Anterior cingulate cortex (tissue), 58 donors: ENCODE measurements at regions not wholly inside any gene's neighbourhood (a gene's known extent, or its start where the extent isn't known, plus 50 kb on each side); places are given as distances from the start of the nearest gene placed in this dataset.

Experiments
- DNase-seq, 58 donors: peaks; one replicate each; lab custom pipeline; 2025; lab: John Stamatoyannopoulos, UW

DNA sequence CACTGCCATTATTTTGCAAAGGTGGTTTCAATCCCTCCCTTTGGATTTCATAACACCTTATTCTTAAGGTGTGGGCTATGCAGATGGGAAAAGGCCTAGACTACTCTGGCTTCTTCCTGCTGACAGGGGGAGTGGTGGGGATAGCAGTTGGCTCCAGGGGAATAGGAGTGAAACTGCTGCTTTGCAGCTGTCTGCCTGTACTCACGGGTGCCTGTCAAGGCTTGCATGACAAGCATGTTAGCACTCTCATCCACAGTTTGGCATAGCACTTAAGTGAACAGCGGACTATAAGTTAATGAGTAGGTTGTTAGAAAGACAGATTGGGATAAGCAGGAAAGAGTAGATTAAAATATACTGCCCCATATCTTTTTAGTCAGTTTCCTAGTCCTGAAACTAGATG lies 287.5 kb upstream of the DAB1 start:
- DNase-seq: no peak

DNA sequence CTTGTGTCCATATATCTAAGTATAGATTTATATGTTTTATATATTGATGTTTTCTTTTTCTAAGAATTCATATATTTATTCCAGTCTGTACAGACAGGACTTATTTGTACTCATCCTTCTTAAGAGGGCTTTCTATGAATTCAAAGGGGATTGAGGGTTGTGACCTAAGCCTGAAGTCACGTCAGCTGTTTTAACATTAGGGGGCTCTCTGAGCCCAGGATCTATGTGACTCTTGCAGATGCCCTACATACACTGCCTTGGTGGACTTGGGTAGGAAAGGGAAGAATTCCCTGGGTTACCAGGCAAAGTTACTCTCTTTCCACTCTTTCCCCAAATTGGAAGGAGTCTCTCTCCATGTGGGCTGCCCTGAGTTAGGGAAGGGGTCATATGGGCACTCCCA lies 283.8 kb upstream of the DAB1 start:
- no peak for DNase-seq

DNA sequence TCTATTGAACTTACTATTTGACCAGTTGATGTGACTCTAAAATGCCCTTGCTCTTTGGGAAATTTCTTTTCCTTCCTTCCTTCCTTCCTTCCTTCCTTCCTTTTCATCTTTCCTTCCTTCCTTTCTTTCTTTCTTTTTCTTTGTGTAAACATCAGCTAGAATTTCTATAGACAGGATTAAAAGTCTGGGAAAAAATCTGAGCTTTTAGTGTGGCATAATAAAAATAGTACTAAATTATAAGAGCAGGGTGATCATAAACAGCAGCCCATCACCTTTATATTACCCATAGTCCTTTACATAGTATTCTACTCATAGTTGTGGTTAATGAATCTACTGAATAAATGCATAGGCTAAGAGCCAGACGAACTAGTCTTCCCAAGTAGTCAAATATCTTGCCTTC lies 281.0 kb upstream of the DAB1 start:
- DNase-seq: no peak

DNA sequence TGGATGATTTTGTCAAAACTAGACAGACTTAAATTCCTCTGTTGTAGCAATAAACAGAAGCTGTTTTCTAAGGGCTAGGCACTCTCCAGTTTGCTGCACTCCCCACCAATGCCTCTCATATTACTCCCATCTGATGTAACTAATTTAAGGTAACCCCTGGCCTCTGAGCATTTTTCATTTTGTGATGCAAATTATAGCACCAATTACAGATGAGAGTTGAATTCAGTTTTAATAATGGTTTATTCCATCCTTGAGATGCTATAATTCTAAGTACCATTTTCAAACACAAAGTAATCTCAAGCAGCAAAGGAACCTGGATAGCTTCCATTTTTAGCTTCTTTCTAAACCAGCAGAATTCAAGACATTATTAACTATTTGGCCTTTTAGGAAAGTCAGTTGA lies 280.4 kb upstream of the DAB1 start:
- DNase-seq: no peak

DNA sequence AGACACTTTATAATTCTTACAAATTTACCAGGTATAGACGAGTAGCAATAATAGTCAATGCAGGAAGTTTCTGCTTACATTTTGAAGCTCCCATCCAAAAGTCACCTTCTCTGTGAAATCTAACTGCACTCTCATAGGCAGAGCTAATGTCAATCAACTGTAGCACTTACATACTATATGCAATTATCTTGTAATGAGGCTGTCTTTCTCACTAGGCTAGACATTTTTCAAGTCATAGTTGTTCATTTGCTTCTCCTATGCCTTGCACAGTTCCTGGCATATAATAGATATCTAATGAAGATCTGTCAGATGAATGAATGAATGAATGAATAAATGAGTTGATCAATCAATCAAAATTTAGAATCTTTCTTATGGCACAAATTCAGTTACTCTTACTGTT lies 273.0 kb upstream of the DAB1 start:
- DNase-seq: no peak

DNA sequence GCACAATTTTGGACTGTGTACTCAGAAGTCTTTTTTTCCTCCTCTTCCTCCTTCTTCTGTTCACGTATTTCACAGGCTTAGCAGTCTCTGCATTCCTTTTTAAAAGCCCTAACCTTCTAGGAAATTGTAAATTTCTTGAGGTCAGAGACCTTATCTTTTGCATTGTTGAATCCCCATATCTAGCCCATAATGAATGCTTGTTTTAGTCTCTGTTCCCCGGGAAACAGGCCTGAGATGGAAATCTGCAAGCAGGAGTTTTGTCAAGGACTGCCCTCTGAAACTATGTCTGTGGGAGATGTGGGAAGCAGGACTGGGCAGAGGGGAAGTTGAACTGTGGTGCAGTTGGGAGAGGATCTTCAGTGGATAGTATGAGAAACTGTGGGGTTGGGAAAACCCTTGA lies 272.2 kb upstream of the DAB1 start:
- DNase-seq: no peak

DNA sequence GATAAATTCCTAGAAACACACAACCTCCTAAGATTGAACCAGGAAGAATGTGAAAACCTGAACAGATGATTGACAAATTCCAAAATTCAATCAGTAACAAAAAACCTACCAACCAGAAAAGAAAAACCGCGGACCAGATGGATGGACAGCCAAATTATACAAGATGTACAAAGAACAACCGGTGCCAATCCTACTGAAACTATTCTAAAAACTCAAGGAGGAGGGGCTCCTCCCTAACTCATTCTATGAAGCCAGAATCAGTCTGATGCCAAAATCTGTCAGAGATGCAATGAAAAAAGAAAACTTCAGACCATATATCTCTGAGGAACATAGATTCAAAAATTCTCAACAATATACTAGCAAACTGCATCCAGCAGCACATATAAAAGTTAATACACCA lies 262.4 kb upstream of the DAB1 start:
- no peak for DNase-seq

DNA sequence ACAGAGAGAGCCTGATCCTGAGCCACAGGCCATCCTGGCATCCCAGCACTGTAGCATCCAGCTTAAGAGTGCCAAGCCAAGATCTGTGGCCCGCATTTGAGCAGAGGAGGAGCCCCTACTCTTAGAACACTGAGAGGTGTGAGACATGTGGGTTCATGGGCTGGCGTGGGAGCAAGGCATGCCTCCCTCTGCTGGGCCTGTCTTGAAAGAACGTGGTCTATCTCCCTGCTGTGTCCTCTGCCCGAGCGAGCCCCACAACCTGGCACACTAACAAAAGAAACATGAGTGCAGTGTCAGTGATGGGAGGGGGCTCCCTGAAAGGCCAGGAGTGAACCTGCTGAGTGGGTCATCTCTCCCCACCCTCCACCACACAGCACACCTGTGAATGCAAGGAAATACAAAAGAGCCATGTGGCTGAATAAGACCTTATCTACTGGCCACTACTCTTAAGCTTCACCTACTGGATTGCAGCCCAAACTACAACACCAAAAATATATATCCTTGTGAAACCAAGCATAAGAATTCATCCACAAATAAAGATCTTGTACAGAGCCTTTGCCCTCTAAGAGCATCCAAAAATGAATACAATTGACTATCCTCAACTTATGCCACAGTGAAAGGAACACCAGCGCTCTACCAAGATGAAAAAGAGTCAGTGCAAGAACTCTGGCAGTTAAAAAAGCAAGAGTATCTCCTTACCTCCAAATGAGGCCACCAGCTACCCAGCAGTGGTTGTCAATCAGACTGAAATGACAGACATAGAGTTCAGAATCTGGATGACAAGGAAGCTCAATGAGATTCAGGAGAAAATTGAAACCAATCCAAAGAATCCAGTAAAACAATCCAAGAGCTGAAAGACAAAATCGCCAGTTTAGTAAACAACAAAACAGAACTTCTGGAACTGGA lies 259.4 kb upstream of the DAB1 start:
- DNase-seq: no peak

DNA sequence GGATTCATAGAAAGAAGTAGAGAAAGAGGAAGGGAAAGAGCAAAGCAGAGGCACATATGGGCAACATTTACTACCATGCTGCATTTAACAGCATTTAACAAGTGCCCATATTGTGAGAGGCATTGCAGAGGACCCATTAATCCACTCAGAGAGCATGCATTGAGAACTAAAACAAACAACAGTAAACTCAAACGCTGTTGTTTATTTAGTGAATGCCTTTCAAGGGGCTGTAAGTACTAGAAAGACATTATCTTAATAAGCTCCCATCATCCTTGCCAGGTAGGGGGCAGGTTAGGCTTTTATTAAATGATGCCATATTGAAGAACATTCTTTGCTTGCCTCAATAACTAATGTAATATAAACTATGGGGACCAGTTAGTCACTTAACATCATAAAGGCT lies 254.3 kb upstream of the DAB1 start:
- no peak for DNase-seq

DNA sequence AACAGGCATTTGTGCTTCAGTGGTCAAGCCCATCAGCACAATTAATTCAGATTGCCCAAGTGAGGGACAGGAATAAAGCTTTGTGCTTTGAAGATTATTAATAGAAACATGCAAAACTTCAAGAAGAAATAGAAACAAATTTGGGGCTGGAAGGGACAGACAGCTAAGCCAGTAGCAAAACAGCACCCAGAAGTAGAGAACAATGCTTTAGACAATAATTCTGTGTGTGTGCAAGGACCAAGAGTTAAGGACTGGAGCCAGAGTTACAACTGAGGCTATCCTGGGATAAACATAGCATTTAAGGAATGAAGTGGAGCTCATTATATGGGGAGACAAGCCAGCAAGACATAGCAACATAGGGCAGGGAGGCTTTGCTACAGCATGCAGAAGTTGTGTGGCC lies 251.9 kb upstream of the DAB1 start:
- DNase-seq: no peak

DNA sequence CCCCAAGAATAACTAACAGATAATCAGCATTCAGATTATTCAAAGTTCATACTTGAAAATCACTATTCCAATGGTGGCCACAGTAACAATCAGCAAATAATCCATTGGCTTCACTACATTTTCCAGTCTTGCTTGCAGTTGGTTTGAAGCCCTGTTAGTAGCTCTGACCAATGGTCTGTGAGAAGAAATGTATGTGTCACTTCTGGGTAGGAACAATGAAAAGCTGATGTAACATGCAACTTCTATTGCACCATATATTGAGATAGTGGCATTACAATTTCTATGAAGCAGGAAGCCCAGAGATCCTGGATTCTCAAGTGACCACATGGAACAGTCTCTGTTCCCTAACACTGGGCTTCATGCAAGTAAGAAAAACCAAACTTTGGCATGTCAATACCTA lies 250.9 kb upstream of the DAB1 start:
- no peak for DNase-seq

DNA sequence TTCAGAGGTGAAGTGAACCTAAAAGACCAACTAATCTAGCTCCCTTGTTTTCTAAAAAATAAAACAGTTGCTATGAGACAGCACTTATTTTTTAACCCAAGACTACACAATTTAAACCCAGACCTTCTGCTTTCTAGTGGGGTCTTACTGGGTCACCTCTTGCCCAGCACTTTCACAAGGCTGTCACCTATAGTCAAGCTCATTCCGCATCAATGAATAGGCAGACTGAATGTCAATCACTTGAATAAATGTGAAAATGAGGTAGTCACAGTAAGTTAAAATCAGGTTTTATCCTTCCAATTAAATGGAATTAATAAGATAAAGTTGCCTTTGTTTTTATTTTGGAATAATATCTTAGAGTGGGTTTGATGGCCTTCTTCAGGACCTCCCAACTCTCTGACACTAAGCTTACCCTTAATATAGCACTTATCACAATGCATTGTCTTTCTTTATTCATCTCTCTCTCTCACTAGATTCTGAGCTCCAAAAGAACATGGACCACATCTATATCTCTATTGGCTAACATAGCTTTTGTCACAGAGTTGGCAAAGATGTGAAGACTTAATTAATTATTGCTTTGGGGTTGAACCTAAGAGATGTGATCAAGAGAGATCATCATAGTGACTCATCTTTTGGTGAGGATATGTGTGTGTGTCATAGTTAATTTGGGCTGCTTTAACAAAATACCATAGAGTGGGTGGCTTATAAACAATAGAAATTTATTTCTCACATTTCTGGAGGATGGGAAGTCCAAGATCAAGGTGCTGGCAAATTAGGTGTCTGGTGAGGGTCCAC lies 248.7 kb upstream of the DAB1 start:
- DNase-seq: no peak

DNA sequence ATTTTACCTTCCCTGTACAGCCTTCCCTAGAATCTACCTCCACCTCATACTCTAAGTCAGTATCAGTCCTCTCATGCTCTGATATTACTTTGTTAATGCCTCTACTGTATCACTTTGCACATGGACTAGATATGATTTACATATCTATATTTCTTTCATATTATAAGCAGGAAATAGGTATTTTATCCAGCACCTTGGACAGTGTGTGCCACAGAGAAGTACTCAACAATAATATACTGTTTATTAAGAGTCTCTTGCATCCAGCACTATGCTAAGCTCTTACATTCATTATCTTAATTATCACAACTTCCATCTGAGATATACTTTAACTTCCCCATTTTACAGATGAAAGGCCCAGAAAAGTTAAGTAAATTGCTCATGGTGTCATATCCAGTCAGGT lies 247.9 kb upstream of the DAB1 start:
- no peak for DNase-seq

DNA sequence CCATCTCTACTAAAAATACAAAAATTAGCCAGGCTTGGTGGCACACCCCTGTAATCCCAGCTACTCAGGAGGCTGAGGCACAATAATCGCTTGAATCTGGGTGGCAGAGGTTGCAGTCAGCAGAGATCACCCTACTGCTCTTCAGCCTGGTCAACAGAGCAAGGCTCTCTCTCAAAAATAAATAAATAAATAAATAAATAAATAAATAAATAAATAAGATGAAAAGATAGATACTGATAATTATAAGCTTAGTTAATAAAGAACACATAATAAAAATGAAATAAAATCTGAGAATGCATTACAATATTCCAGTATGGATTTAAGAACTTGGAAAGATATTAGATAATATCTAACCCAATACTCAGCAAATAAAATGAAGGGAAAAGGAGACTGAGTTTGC lies 235.9 kb upstream of the DAB1 start:
- no peak for DNase-seq

DNA sequence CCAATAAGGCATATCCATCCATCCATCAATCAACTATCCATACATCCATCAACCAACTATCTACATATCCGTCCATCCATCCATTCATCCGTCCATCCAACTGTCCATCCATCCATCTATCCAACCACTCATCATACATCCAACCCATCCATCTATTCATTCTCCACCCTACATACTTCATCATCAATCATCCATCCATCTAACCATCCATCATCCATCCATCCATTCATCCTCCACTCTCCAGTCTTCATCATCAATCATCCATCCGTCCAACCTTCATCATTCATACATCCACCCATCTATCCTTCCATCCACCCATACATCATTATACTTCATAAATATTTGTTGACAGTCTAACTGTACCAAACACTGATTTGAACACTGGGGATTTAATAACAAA lies 231.3 kb upstream of the DAB1 start:
- no peak for DNase-seq

DNA sequence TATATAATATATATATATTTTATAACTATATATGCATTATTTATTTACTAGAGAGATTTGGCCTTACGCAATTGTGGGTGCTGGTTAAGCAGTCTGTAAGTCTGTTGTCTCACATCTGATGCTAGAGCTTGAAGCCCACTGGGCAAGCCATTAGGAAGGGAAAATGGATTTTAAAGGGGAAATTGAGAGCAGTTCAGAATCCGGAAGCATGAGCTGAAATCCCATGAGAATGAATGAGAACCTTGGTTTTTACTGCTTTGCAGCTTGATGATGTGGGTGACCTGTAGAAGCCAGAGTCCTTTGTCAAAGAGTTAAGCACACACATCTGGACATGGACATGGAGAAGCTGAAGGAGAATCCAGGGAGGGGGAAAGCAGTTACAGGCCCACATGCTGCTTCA lies 220.8 kb upstream of the DAB1 start:
- DNase-seq: no peak

DNA sequence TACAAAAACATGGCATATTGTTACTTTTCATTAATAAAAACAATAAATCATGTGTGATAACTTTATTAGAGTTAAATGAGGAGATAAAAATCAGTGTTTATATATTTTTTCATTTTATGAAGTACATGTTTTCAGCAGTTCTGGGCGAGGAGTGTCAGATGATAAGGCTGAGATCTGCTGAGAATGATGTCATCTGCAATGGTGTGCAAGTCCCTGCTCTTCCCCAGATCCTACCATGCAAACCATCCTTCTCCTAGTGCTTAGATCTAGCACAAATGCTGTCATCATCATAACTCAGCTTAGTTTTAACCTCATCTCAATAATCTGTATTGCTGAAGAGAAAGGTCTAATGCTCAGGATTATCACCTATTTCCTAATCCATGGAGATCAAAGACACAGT lies 214.4 kb upstream of the DAB1 start:
- no peak for DNase-seq

DNA sequence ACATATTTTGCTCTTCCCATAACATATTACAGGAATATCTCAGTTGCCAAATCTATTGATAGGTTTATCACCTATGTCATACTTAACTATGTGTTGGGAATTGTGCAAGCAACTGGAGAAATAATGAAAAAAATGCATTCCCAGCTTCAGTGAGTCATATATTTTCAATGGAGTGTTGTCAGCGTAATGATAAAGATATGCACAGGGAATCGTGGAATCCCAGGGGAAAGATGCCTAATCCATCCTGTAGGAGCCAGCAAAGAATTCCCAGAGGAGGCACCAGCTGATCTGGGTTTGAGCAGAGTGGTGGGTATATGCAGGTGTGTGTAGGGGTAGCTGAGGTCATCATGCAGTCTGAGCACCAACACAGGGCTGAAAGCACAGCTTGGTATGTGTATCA lies 213.3 kb upstream of the DAB1 start:
- DNase-seq: no peak

DNA sequence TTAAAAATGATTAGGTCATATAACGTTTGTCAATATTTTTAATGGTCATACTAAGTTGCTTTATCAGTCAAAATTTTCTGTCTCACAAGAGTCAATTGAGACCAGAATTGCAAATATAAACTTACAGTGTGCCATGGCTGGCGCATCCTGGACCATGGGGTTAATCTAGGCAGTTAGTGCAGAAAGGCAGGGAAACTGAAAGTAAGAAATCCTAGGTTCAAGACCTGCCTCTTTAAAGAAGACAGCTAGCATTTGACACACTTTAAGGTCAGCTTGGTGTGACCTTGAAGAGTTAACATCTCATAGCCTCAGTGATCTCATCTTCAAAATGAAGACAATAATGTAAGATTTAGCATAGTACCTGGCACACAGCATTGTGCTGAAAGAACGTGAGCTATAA lies 210.0 kb upstream of the DAB1 start:
- DNase-seq: no peak

DNA sequence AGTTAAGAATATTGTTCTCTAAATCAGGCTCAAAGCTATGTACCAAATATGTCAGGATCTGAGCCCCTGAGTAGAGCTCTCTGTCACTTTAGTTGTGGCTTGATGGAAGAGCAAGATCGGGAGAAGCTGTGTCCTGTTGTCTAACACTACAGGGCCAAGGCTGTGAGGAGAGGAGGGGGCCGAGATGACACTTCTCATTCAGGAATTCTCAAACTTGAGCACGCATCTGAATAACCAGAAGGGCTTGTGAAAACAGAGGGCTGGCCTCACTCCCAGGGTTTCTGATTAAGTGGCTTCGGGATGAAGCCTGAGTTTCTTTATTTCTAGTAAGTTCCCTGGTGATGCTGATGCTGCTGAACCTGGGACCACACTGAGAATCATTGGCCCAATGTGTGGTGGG lies 209.2 kb upstream of the DAB1 start:
- no peak for DNase-seq

DNA sequence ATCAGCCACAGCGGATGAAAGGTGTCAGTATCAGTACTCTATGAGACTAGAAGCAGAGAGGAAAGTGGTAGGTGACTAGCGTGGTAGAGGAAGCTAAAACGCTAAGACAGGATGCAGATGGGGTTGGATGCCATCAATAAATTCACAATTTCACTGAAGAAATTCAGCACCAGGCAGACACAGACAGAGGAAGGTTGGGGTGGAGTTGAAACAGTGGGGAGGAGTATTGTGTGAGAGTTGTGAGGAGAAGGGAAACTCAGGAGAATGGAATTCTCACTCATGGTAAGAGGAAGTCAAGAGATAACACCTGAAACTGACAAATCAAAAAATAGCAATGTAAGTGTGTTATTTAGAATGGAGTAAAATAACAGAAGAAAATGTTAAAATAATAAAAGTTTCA lies 208.5 kb upstream of the DAB1 start:
- no peak for DNase-seq

DNA sequence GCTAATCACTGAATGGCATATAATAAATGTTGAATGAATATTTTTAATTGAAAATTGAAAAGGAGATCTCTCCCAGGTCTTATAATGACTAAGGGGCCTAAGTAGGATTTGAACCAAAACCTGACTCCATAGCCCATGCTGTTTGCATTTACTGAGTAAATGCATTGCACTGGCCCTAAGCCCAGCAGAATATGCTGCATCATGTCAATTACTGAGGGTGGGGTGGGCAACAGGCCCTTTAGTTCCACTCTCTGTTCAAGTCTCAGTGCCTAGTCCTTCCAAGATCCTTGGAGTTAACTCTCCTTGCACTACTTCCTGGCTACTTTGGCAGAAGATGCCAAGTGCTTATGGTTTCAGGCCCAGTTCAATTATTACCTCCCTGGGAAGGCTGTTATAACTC lies 203.8 kb upstream of the DAB1 start:
- no peak for DNase-seq
